SK-N-SH (cell line): ENCODE measurements at regions not wholly inside any gene's neighbourhood (a gene's known extent, or its start where the extent isn't known, plus 50 kb on each side); places are given as distances from the start of the nearest gene placed in this dataset.

Source experiments
- small RNA-seq, 7 experiments: library from RNA; depleted of rRNA; stranded (forward); fragments of <200 nt; gene quantifications; one replicate each; pipeline ENCODE3, GENCODE V24; 2012

Small RNAs in the stretch of these regions (small RNA-seq; reads per million reads assigned to genes)
- gene RF00100 (8.0 to 69.0 (median 19.6) reads per million in 7 experiments), gene RNU1-59P (0 to 22.6 (median 0) reads per million in 7 experiments)
